ENCODE measurements at regions not wholly inside any gene's neighbourhood (a gene's known extent, or its start where the extent isn't known, plus 50 kb on each side); places are given as distances from the start of the nearest gene placed in this dataset.

DNA sequence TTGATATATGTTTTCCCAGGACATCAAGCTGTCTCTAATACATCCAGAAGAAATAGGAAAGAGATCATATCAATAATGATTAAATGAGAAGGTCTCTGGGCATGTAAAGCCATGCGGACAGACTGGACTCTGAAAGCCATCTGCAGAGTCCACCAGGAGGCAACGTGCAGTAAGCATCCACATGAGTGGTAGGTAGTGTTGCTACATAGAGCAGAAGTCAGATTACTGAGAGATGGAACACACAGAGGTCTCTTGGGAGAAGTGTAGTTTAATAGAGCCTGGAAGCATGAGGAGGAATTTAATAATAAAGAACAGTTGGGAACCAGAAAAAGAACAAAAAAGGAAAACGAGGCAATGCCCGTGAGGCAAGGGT lies 758.1 kb upstream of the DDX18 start:
- no peak overlapping the region for H3K4me2 ChIP-seq (ENCODE audit: low read length)

DNA sequence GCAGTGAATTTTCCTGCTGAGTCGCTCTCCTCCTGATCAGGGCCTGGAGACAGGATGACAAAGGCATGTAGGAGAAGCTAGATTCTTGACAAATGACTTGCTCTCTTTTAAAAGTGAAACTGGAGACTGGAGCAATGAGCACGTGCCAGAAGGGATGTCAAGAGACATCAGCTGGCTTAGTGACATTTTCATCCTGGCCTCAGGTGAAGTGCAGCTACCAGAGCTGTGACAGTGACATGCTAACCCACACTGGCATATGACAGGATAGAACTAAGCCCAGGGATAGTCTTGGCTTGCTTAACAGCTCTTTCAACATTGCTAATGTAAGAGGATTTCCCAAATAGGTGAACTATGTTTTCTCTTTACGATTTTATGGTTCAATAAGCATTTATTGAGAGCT lies 757.5 kb upstream of the DDX18 start:
- Histone ChIP-seq H3K4me3 (ENCODE audit: low read depth, low read length, poor library complexity, severe bottlenecking) (no peak overlapping the region), H3K9ac (ENCODE audit: low read length) (no peak overlapping the region), H3K4me2 (ENCODE audit: low read length) (no peak overlapping the region), H3K9me2 (ENCODE audit: low read depth, low read length) (no peaks in the 10 kb centered on the region), H3K36me3 (ENCODE audit: insufficient read depth, low read length) (no peaks in the 10 kb centered on the region), H3K27ac (ENCODE audit: low read depth, low read length, poor library complexity, severe bottlenecking) (no peak overlapping the region), H3K27me3 (ENCODE audit: insufficient read depth, low read length) (no peaks in the 10 kb centered on the region), H4K20me1 (ENCODE audit: insufficient read depth, low read length) (no peaks in the 10 kb centered on the region), H3F3A (ENCODE audit: insufficient read depth, low read length) (no peaks in the 10 kb centered on the region), H2AFZ (ENCODE audit: low read length) (no peak overlapping the region), H3K79me2 (ENCODE audit: insufficient read depth, low read length) (no peaks in the 10 kb centered on the region), H3K9me3 (ENCODE audit: low read length) (no peaks in the 10 kb centered on the region), H3K4me1 (ENCODE audit: insufficient read depth, low read length, severe bottlenecking) (peaks cover 3% of the 10 kb centered on the region)
- TF ChIP-seq, protein P1, sequence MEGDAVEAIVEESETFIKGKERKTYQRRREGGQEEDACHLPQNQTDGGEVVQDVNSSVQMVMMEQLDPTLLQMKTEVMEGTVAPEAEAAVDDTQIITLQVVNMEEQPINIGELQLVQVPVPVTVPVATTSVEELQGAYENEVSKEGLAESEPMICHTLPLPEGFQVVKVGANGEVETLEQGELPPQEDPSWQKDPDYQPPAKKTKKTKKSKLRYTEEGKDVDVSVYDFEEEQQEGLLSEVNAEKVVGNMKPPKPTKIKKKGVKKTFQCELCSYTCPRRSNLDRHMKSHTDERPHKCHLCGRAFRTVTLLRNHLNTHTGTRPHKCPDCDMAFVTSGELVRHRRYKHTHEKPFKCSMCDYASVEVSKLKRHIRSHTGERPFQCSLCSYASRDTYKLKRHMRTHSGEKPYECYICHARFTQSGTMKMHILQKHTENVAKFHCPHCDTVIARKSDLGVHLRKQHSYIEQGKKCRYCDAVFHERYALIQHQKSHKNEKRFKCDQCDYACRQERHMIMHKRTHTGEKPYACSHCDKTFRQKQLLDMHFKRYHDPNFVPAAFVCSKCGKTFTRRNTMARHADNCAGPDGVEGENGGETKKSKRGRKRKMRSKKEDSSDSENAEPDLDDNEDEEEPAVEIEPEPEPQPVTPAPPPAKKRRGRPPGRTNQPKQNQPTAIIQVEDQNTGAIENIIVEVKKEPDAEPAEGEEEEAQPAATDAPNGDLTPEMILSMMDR (IDR thresholded peaks at IDR 0.05; ENCODE audit: low read length) = no peak

More for the DNA sequence above, 758.1 kb upstream of the DDX18 start:
- Histone ChIP-seq H3K9me2 (ENCODE audit: low read depth, low read length) (no peaks in the 10 kb centered on the region), H3K9ac (ENCODE audit: low read length) (no peak overlapping the region), H4K20me1 (ENCODE audit: insufficient read depth, low read length) (no peaks in the 10 kb centered on the region), H3K9me3 (ENCODE audit: low read length) (no peaks in the 10 kb centered on the region), H2AFZ (ENCODE audit: low read length) (no peak overlapping the region), H3K4me1 (ENCODE audit: insufficient read depth, low read length, severe bottlenecking) (peaks cover 3% of the 10 kb centered on the region), H3K27ac (ENCODE audit: low read depth, low read length, poor library complexity, severe bottlenecking) (no peak overlapping the region), H3K4me3 (ENCODE audit: low read depth, low read length, poor library complexity, severe bottlenecking) (no peak overlapping the region), H3K79me2 (ENCODE audit: insufficient read depth, low read length) (no peaks in the 10 kb centered on the region), H3K27me3 (ENCODE audit: insufficient read depth, low read length) (no peaks in the 10 kb centered on the region), H3K36me3 (ENCODE audit: insufficient read depth, low read length) (no peaks in the 10 kb centered on the region), H3F3A (ENCODE audit: insufficient read depth, low read length) (no peaks in the 10 kb centered on the region)
- TF ChIP-seq EZH2 (IDR thresholded peaks at IDR 0.05; ENCODE audit: borderline replicate concordance, low read length) = no peak
- TF ChIP-seq, protein P1 (IDR thresholded peaks at IDR 0.05; ENCODE audit: low read length) = no peak

DNA sequence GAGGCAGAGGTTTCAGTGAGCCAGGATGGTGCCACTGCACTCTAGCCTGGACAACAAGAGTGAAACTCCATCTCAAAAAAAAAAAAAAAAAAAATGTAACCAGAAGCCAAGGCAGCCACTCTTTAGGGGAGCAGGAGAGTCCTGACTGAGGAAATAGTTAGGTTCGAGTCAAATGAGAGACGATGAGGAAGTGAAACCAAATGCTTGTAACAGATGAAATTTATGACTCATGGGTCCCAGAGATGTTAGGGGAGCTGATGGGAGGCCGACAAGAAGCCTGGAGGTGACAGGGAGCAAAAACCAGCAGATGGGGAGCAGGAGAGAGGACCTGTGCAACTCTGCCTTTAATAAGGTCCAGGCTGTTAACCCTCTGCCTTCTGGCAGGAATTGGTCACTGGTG lies 756.1 kb upstream of the DDX18 start:
- Histone ChIP-seq H3K9me3 (ENCODE audit: low read length) (no peaks in the 10 kb centered on the region), H3K27ac (ENCODE audit: low read depth, low read length, poor library complexity, severe bottlenecking) (no peak overlapping the region), H2AFZ (ENCODE audit: low read length) (no peak overlapping the region), H4K20me1 (ENCODE audit: insufficient read depth, low read length) (no peaks in the 10 kb centered on the region), H3K4me1 (ENCODE audit: insufficient read depth, low read length, severe bottlenecking) (peaks cover 3% of the 10 kb centered on the region), H3K4me2 (ENCODE audit: low read length) (no peak overlapping the region), H3F3A (ENCODE audit: insufficient read depth, low read length) (no peaks in the 10 kb centered on the region), H3K9ac (ENCODE audit: low read length) (no peak overlapping the region), H3K79me2 (ENCODE audit: insufficient read depth, low read length) (no peaks in the 10 kb centered on the region), H3K27me3 (ENCODE audit: insufficient read depth, low read length) (no peaks in the 10 kb centered on the region), H3K36me3 (ENCODE audit: insufficient read depth, low read length) (no peaks in the 10 kb centered on the region), H3K4me3 (ENCODE audit: low read depth, low read length, poor library complexity, severe bottlenecking) (no peak overlapping the region), H3K9me2 (ENCODE audit: low read depth, low read length) (no peaks in the 10 kb centered on the region)
- TF ChIP-seq, protein P1 (IDR thresholded peaks at IDR 0.05; ENCODE audit: low read length) = no peak
- TF ChIP-seq EZH2 (IDR thresholded peaks at IDR 0.05; ENCODE audit: borderline replicate concordance, low read length) = no peak
